GM12891 (cell line): ENCODE measurements at regions not wholly inside any gene's neighbourhood (a gene's known extent, or its start where the extent isn't known, plus 50 kb on each side); places are given as distances from the start of the nearest gene placed in this dataset.

Experiments
- POLR2A ChIP-seq: IDR thresholded peaks from 2 replicates; pipeline ENCODE4 v1.6.1; 2011; ENCODE audit warnings: low read depth, low read length, control low read depth
- POLR2AphosphoS5 ChIP-seq: IDR thresholded peaks from 2 replicates; pipeline ENCODE4 v1.6.1; 2011; ENCODE audit warnings: low read depth, low read length, control low read depth

- TF ChIP-seq POLR2A (no peak), POLR2AphosphoS5 (no peak)
Measured at GRCh38 chr11:119916568-119916967, 187.6 kb upstream of the NECTIN1 start.
